ENCODE measurements at regions not wholly inside any gene's neighbourhood (a gene's known extent, or its start where the extent isn't known, plus 50 kb on each side); places are given as distances from the start of the nearest gene placed in this dataset.
"Not testable (repeated sequence)": the region's sequence is repeated elsewhere in the genome, so short reads cannot be mapped to it uniquely, and the experiment has no call there.

GRCh38 chr5:104913841-104914281 is 1351.3 kb upstream of the NUDT12 start:
- no peak for DNase-seq

DNA sequence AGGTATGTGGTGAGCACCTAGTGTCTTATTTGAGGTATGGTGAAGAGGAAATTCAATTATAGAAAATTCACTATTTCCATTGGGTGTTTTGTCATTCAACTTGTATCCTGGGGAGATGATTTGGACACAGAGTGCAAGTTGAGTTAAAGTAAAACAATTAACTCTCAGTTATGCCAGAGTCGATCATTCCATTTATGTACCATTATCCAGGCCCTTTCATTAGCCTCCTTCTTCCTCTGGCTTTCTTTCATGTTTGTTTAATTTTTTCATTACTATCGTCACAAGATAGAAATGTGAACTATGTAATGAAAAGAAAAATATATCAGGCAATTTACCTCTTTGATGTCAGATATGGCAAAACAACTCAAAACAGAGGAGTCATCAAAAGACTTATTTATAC is 1347.2 kb upstream of the NUDT12 start:
- DNase-seq, result no peak

GRCh38 chr5:104904561-104904960 is 1342.0 kb upstream of the NUDT12 start:
- no peak for DNase-seq

DNA sequence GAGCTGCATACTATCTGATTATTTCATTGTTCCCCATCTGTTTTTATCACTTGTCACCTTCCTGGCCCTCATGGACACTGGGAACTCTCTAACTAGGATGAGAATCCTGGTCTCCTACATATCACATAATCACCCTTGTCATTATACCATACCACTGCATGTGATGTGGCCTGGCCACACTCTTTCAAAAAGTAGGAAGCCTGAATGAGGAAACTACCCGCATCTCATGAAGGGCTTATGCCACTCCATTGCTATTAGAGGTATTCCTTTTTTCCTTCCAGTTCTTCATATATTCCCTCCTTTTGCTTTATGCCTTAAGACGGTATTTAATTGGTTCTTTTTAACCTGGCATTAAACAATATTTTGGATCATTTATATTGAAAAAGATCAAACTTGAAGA is 1341.4 kb upstream of the NUDT12 start:
- DNase-seq, result no peak

GRCh38 chr5:104891596-104891995 is 1329.0 kb upstream of the NUDT12 start:
- no peak for DNase-seq

- no peak for DNase-seq
These were observed 1328.2 kb upstream of the NUDT12 start for GRCh38 chr5:104890767-104891166.

GRCh38 chr5:104859437-104859836 is 1296.8 kb upstream of the NUDT12 start:
- no peak for DNase-seq

GRCh38 chr5:104852099-104852498 is 1289.5 kb upstream of the NUDT12 start:
- DNase-seq, result not testable (repeated sequence)

DNA sequence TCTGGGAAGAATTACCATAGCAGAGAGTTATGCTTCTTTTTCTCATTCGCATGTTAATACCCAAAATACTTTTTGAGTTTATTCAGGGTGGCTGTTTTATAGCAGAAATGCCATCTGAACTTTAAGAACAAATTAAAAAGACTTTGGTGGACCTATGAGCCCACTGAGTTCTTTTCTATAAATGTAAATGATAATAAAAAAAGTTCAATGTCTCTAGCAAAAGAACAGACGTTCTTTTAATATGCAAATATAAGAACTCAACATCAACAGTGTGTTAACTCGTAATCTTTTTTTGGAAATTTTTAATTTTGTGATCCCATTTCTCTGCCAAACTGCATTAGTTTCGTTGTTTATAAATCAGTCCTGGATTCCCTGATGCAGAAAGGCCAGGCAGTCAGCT is 1283.0 kb upstream of the NUDT12 start:
- DNase-seq, result no peak

DNA sequence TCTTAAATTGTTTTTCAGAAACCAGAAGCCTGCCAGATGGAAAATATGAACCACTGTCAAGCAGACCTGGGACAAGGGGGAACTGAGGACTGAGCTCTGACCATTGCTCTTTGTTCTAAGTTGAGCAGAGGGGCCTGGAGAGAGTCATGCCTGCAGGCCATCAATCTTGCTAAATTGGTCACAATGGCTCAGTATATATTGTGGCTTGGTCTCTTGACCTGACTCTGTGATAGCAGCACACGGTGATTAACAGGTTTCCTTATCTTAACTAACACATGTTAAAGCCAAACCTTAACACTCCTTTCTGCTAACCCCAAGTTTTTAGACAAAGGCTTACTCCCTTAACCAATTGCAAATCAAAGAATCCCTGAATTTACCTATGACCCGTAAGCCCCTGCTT is 1281.2 kb upstream of the NUDT12 start:
- no peak for DNase-seq

DNA sequence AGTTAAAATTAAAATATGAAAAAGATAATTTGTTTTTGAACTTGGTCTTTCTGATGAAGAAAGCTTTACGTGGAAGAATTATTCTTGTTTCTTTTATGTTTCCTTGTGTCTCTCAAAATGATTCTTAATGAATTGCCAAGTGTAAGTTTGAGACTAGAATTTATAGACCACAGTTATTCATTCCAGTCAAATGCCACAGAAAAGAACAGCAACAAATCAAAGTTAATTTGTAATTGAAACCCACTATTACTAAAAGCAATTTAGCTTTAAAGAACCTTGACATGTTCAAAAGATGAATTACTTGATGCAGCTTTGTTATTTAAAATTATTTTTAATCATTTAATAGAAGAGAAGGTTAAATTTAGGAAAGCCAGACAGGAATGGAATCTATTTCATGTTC is 1277.7 kb upstream of the NUDT12 start:
- DNase-seq, result no peak

DNA sequence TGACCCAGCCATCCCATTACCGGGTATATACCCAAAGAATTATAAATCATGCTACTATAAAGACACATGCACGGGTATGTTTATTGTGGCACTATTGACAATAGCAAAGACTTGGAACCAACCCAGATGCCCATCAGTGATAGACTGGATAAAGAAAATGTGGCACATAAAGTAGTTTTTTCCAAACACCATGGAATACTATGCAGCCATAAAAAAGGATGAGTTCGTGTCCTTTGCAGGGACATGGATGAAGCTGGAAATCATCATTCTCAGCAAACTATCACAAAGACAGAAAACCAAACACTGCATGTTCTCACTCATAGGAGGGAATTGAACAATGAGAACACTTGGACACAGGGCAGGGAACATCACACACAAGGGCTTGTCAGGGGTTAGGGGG is 1268.9 kb upstream of the NUDT12 start:
- DNase-seq, result not testable (repeated sequence)

DNA sequence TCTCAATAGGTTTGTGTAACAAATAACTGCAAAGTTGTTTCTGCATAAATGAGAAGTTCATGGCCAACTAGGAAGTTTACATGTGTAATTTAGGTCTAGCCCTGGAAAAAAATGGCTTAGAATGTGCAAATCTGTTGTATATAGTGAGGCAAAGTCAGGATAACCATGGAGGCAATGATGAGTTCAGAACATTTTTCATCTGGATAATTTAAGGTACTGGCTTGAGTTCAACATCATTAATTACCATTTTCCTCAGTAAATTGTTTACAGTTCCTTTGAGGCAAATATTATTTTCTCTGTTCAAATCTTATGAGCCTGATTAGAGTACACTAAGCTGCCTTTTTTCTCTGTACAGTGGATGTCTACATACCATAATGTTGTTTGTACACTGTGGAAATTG is 1259.0 kb upstream of the NUDT12 start:
- DNase-seq, result no peak

DNA sequence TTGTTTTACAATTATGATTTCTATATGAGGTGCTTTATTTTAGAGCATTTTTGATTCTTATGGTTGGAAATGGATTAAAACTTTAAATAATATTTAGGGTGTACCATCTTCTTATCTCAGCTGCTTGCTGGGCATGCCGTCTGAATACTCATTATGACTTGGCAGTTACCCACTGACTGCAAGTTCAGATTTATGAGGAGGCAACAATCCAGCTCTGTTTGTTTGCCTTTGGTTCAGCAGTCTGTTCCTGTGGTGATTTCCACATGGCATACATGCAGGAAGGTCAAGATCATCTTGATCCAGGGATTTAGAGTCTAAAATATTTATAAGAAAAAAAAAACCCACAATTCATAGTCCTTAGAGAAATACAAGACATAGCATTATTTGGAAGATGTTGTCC is 1254.5 kb upstream of the NUDT12 start:
- no peak for DNase-seq

GRCh38 chr5:104815212-104815611 is 1252.6 kb upstream of the NUDT12 start:
- no peak for DNase-seq

- DNase-seq, result no peak
These were observed 1238.0 kb upstream of the NUDT12 start for GRCh38 chr5:104800440-104801048.

GRCh38 chr5:104793755-104794080 is 1231.1 kb upstream of the NUDT12 start:
- no peak for DNase-seq

DNA sequence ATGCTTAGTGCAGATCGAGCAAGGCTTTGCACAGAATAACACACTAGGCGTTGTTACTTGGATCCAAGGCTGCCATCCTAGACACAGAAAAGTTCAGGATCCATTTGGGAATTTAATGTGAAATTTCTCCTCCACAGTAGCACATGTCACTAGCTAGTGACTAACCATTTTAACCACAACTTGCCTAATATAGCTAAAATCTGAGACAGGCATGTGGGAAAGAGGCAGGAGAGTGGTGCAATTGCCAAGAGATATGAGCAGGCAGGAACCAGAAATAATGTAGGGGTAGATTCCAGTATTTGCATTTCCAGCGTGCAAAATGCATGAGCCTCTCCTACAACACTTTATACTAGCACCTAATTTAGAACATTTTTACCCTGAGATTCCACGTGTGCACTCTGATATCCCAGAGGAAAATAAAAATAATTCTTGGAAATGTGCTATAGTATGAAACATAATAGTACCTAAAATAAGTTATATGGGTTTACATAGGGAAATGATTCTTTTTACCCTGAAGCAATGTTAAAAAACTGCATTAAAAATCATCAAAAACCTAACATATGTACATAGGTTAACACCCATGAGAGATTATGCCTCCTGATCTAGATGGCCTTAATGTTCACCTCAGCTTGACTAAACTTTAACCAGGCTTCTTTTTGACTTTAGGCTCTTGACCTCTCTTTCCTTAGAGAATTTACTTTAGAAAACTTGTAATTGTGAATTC is 1230.6 kb upstream of the NUDT12 start:
- DNase-seq, result no peak

DNA sequence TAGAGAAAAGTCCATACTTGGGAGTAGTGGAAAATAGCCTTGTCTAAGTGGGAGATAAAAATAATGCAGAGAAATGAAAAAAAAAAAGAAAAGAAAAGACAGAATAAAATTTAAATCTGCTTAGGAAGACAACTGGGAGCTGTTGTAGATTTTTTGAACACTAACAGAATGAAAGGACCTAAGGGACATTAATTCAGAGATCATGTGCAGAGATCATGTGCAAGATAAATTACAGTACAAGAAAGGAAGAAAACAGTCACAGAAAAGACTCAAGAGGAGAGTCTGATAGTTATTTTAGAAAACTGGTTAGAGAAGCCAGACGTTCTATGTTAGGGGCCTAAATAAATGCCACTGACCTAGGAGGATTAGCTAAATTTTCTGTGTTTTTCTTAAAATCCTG is 1226.8 kb upstream of the NUDT12 start:
- no peak for DNase-seq

DNA sequence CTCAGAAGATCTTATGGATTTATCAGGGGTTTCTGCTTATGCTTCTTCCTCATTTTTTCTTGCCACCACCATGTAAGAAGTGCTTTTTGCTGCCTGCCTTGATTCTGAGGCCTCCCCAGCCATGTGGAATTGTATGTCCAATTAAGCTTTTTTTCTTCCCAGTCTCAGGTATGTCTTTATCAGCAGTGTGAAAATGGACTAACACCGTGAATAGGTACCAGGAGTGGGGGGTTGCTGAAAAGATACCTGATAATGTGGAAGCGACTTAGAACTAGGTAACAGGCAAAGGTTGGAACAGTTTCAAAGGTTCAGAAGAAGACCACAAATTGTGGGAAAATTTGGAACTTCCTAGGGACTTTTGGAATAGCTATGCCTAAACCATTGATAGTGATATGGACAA is 1222.5 kb upstream of the NUDT12 start:
- no peak for DNase-seq

GRCh38 chr5:104774372-104774771 is 1211.8 kb upstream of the NUDT12 start:
- DNase-seq, result no peak

GRCh38 chr5:104764197-104764596 is 1201.6 kb upstream of the NUDT12 start:
- DNase-seq, result no peak

GRCh38 chr5:104763216-104763615 is 1200.6 kb upstream of the NUDT12 start:
- DNase-seq, result no peak

DNA sequence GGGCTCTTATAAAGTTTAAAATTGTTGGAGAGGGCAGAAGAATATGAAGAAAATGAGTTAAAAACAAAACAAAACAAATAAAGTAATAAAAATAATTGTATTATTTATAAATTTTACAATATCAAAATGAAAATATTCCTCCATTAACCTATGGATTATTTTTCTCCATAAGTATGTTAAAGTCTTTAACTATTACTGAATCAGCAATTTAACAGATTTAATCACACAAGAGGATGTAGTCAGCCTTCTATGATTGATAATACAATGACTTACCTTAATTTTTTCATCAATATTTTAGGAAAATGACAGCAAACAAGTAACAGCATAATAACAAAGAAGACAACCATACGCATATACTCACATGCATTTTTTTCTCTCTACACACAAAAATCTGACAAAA is 1195.3 kb upstream of the NUDT12 start:
- no peak for DNase-seq

GRCh38 chr5:104755806-104756205 is 1193.2 kb upstream of the NUDT12 start:
- no peak for DNase-seq

Measured in activated CD4-positive, alpha-beta T cell treated with anti-CD3 and anti-CD28 coated beads, Interleukin-2, amount 50 U/mL, for 16 hours (primary cell).